DMS53 treated with DMSO at 0.1 percent for 48 hours (cell line): ENCODE measurements at regions not wholly inside any gene's neighbourhood (a gene's known extent, or its start where the extent isn't known, plus 50 kb on each side); places are given as distances from the start of the nearest gene placed in this dataset.
A peak's percentile ranks its signal among the peaks of the same experiment; 100 is the strongest.

ENCODE experiments used
- DNase-seq: peaks from one replicate; lab custom pipeline; 2025; ENCODE audit not compliant: unreplicated experiment; lab: John Stamatoyannopoulos, UW

DNA sequence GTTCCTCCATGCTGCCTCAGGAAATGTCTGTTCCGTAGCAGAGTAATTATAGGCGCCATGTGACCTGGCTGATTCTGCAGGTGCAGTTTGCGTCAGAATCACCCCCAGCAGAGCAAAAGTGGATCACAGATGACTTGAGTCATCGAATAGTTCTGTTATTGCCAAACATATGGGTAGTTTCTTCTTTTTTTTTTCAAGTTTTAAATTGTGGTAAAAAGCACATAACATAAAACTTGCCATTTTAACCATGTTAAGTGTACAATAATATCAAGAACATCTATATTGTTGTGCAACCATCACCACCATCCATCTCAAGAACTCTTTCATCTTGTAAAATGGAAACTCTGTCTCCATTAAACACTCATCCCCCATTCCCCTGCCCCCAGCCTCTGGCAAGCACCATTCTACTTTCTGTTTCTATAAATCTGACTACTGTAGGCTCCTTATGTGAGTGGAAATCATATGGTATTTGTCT lies 177.7 kb upstream of the TWIST2 start:
- no peak for DNase-seq

- no peak for DNase-seq
Observed at GRCh38 chr2:238682536-238682935, 165.3 kb upstream of the TWIST2 start.

DNA sequence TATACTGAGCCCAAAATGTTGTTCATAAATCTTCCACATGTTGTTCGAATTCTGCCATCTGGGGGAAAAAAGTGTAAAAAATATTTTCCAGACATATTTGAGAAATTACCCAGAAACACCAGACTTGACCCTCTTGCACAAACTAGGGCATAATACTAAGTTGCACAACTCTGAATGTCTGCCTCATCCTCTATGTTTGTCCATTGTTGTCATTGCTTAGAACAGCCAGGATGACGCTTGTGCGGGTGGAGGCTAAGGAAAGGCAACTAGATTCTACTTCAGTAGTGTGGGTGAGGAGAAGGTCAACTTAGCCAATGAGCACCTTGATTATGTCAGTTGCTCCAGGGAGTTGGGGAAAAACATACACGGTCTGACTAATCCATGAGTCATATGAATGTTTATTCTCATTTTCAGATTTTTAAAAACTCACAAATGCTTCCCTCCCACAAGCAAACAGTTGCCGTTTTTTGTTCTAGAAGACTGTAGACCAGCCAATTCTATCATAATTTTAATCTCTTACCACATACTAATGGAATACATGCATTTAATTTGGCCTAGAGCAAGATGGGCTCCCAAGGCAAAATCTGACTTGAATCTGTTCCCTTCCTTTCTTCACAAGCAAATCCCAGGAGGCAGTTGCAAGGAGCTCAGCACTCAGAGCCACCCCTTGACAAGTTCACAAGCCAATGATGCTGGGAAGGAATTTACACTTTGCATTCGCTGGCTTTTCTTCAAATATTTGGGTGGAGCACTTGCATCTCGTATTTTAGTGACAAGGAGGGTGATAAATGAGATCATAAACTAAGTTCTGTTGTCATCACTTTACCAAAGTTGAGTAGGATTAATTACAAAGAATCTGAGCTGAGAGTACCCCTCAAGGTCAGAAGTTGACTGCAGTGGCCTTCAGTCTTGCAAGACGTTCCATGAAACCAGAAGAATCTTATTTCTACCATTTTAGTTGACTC lies 163.2 kb upstream of the TWIST2 start:
- peak; percentile 28 for DNase-seq

DNA sequence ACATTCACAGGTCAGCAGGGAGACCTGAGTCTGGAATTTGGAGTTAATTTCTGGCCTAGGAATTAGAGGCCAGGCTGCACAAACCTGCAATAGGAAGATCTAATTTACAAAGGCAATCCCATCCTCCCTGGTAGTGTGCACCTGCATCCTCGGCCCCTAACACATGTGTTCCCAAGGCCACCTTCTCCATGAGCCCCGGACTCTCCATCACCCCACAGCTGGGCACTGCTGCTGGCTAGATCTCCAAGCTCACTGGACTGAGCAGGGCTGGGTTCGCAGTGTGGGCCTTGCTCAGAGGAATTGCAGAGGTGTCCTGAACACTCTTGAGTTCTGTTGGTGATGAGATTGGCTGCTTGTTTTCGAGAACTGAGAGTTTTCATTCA lies 162.6 kb upstream of the TWIST2 start:
- no peak for DNase-seq

GRCh38 chr2:238685713-238686112 lies 162.2 kb upstream of the TWIST2 start:
- no peak for DNase-seq

DNA sequence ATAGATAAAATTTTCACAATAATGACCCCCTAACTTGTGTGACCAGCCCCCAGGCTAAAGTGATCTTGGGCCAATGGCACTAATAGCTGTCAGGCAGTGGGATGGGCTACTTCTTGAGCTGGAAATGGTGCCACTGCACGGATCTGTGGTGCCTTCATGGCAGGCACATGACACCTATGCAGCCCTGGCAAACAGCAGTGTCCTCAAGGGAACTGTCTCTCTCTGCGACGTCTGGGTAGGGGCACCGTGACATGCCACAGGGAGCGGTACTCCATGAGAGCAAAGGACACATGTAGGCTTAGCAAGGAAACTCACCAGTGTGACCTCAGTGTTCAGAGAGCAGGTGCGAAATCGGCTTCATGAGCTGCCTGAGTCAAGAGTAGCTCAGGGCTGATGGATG lies 161.7 kb upstream of the TWIST2 start:
- no peak for DNase-seq

DNA sequence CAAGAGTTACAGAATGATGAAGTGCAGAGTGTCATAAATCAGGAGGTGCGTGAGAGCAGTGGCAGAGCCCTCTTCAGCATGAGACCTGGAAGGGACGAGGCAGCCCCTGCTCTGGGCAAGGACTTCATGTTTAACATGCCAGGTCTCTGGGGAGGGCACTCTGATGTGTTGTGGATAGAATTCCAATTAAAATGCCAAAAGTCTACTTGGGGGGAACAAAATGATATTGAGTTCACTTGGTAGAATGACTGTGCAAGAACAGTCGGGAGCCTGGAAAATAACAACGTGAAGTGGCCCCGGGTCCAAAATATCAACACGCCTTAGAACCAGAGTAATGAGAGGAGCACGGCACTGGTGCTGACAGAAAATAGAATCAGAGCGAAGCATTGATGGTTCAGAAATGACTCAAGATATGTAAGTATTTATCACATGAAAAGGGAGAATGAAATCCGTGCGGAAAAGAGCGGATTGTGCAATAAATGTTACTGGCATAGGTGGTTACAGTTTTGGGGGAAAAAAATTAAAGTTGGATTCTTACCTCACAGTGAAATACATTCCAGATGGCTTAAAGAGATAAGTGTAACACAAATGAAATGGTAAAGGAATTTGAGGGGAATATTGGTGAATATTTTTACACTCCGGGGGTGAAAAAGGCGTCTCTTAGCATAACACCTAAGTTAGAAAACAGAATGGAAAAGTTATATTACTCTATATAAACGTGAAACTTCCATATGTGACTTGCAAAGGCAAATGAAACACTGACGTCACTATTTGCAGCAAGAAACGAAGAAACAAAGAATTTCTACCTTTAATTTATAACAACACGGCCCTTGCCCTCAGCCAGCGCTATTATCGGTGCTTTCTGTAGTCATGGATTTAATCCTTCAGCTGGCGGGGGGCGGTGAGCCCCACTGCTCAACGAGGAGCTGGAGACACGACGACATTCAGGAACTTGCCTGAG lies 159.4 kb upstream of the TWIST2 start:
- DNase-seq, result no peak

- no peak for DNase-seq
Observed at GRCh38 chr2:238689331-238689730, 158.6 kb upstream of the TWIST2 start.

GRCh38 chr2:238689871-238690389 lies 158.0 kb upstream of the TWIST2 start:
- DNase-seq, result no peak

GRCh38 chr2:238690511-238690910 lies 157.4 kb upstream of the TWIST2 start:
- DNase-seq, result no peak

DNA sequence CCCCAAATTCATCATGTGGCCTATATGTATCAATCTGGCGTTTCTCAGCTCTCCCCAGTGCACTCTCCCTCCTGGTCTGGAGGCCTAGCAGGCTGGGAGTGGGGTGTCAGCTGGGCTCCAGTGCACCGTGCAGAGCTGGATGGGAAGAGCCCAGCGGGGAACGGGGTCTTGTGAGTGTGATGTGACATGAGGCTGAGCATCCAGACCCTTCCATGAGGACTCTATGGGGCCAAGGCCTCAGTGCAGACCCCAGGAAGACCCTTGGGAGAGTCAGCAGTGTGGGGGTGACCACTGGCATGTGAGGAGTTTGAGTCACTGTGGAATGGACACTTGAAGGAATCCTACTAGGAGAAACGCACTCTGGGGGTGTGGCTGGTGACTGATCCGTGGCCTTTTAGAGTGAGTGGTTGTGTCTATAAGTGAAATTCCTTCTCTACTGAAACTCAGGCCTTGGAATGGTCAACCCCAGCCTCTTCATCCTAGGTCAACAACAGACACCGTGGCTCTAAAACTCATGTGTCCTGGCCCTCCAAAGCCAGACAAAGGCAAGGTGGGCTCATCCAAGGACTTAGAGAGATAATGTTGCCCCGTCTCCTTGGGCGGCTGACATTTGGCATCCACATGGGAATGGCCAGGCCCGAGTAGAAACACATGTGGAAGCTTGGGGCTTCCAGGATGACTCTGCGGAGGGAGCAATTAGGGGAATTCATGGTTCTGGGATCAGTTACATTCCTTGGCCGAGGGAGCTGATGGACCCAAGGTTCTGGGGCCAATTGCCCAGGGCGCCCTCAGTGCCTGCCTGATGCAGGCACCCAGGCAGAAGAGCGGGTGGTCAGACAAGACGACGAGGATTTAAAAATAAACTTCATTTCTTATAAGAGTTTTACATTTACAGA lies 156.0 kb upstream of the TWIST2 start:
- no peak for DNase-seq

DNA sequence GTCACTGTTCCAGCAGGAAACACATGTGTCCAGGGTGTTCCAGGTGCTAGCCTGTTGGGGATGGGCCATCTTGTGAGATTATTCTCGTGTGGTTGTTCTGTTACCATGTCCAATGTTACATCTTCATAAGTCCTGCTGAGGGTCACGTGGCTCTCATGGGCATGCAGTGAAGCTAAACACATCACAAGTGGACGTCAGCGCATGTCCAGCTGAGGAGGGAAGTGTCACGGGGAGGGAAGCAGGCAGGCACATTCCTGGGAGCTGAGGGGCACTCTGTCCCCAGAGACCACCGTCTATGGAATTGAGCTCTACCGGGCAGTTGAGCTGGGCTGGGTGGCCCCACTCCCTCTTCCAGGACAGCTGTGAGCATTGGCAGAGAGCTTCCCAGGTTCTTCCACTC lies 155.3 kb upstream of the TWIST2 start:
- no peak for DNase-seq

DNA sequence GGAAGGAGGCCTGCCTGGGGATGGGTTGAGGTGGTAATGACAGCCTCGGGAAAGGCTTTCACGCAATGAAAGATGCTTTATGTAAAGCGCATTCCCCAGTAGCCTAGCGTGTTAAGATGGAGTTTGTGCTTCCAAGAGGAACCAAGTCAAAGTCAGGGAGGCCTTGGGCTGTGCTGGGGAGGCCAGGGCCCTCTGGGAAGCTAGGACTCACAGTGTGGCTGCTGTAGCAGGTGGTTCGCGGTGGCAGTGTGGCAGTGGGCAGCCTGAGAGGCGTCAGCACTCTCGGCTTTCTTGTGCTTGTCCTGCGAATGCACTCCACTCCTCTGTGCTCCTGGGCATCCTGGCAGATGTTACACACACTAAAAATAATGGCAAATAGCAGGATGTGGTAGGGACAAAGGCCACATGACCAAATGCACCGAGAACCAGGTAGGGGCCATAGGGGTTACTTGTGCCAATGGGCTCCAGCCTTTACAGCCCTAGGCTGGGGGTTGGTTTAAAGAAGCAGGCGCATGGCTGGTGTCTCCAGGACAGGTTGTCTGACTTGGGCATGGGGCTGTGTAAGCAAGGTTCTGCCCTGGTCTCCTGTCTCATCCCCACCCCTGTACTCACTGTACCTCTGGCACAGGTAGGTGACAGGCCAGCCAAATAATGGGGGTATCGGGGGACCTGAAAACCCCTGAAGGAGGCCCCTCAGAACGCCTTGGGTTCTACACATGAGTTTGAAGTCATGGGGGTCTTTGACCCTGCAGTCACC lies 154.4 kb upstream of the TWIST2 start:
- DNase-seq, result no peak

GRCh38 chr2:238694136-238694755 lies 153.6 kb upstream of the TWIST2 start:
- DNase-seq, result no peak

GRCh38 chr2:238694922-238695321 lies 153.0 kb upstream of the TWIST2 start:
- no peak for DNase-seq

DNA sequence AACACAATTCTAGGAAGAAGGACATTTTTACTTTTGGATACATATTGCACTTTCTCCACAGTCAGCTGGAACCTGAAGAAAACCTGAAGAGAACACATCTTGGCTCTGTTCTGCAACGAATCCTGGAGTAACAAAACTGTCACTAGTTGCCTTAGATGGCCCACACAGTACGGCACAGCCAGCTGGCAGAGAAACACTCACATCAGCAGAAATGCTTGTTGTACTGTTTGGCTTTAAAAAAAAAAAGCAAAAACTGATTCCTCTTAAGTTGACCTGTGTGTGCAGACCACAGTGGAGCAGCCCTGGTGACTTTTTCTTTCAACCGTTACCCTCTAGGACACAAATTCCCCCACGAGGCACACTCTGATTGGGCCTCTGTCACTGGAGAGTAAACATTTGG lies 152.3 kb upstream of the TWIST2 start:
- no peak for DNase-seq

DNA sequence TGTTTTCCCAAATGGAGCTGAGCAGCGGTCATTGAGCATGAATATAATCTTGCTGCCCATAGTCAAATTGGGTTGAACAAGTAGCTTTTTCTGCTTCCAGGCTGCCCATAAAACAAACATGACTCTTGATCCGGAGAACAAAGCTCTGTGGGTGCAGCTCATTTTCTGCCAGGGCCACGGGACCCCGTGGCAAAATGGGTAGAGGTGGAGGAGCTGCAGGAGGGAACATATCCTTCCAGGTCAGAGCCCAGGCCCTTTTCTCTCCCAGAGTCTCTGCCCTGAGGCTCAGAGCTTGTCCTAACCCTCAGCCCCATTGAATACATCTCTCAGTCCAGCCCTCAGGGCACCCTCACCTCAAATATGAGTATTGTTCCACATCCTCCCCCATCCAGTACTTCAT lies 151.6 kb upstream of the TWIST2 start:
- DNase-seq, result no peak

- DNase-seq, result no peak
Observed at GRCh38 chr2:238696786-238697185, 151.1 kb upstream of the TWIST2 start.
